NCI-H1417 (cell line): ENCODE measurements at regions not wholly inside any gene's neighbourhood (a gene's known extent, or its start where the extent isn't known, plus 50 kb on each side); places are given as distances from the start of the nearest gene placed in this dataset.
A peak's percentile ranks its signal among the peaks of the same experiment; 100 is the strongest.

Experiments used
- DNase-seq, 3 experiments: peaks; one replicate each; lab custom pipeline; 2025; lab: John Stamatoyannopoulos, UW

- DNase-seq: peak in 1 of 3 experiments; percentile 15
Measured at GRCh38 chr6:79776076-79776475, 144.9 kb downstream of the SH3BGRL2 start.

- no peak for DNase-seq
Measured at GRCh38 chr6:79775222-79775621, 144.1 kb downstream of the SH3BGRL2 start.

GRCh38 chr6:79764747-79765146, 133.6 kb downstream of the SH3BGRL2 start:
- DNase-seq: no peak

GRCh38 chr6:79763301-79763700, 132.2 kb downstream of the SH3BGRL2 start:
- no peak for DNase-seq

GRCh38 chr6:79762370-79762769, 131.2 kb downstream of the SH3BGRL2 start:
- DNase-seq: peak in 2 of 3 experiments; percentile 24 to 58

- no peak for DNase-seq
Measured at GRCh38 chr6:79756496-79756895, 125.4 kb downstream of the SH3BGRL2 start.

- no peak for DNase-seq
Measured at GRCh38 chr6:79755967-79756366, 124.8 kb downstream of the SH3BGRL2 start.
